H1 (cell line): ENCODE measurements at regions not wholly inside any gene's neighbourhood (a gene's known extent, or its start where the extent isn't known, plus 50 kb on each side); places are given as distances from the start of the nearest gene placed in this dataset.

Source experiments
- TF ChIP-seq, protein P1 (sequence below), 3 experiments: IDR thresholded peaks; 1 replicate in 2 of 3; 2 replicates in 1 of 3; pipeline versions ENCODE4 v1.5.1 to v1.6.1; 2011; ENCODE audit warnings: low read length in 3 of 3, mild to moderate bottlenecking in 3 of 3, inconsistent platforms in 2 of 3, low read depth in 1 of 3, moderate library complexity in 1 of 3; ENCODE audit not compliant: insufficient read depth in 1 of 3; ENCODE audit errors: control extremely low read depth in 1 of 3
- TF ChIP-seq, protein P2 (sequence below): IDR thresholded peaks from 2 replicates; pipeline ENCODE4 v1.6.1; 2012; ENCODE audit warnings: inconsistent platforms

DNA sequence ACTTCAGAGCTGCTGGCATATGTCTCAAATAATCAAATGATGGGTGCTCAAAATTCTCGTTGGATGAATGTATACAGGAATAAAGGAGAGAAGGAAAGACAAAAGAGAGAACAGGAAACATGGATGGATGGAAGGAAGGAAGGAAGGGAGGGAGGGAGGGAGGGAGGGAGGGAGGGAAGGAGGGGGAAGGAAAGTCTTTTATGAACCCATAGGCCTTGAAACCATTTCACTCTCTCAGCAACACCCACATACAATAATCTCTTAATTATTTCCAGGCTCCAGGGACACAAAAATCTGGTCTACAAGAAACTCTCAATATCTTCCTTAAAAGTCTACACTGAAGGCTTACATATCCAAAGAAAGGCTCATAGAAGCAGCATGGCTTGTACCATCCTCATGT lies 363.4 kb upstream of the TMPO start:
- TF ChIP-seq, protein P1, sequence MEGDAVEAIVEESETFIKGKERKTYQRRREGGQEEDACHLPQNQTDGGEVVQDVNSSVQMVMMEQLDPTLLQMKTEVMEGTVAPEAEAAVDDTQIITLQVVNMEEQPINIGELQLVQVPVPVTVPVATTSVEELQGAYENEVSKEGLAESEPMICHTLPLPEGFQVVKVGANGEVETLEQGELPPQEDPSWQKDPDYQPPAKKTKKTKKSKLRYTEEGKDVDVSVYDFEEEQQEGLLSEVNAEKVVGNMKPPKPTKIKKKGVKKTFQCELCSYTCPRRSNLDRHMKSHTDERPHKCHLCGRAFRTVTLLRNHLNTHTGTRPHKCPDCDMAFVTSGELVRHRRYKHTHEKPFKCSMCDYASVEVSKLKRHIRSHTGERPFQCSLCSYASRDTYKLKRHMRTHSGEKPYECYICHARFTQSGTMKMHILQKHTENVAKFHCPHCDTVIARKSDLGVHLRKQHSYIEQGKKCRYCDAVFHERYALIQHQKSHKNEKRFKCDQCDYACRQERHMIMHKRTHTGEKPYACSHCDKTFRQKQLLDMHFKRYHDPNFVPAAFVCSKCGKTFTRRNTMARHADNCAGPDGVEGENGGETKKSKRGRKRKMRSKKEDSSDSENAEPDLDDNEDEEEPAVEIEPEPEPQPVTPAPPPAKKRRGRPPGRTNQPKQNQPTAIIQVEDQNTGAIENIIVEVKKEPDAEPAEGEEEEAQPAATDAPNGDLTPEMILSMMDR (IDR thresholded peaks at IDR 0.05; ENCODE audit: control extremely low read depth in 1 of 3, insufficient read depth in 1 of 3, low read depth in 1 of 3, low read length in 3 of 3), result no peak
- TF ChIP-seq, protein P2, sequence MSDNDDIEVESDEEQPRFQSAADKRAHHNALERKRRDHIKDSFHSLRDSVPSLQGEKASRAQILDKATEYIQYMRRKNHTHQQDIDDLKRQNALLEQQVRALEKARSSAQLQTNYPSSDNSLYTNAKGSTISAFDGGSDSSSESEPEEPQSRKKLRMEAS, result no peak
